ENCODE measurements at regions not wholly inside any gene's neighbourhood (a gene's known extent, or its start where the extent isn't known, plus 50 kb on each side); places are given as distances from the start of the nearest gene placed in this dataset.
"Not testable (repeated sequence)": the region's sequence is repeated elsewhere in the genome, so short reads cannot be mapped to it uniquely, and the experiment has no call there.

- Histone ChIP-seq H3K4me1 (peaks cover 19% of the 10 kb centered on the region), H3K9ac (no peak overlapping the region), H4K20me1 (no peaks in the 10 kb centered on the region), H3K9me3 (no peaks in the 10 kb centered on the region), H3K27me3 (no peaks in the 10 kb centered on the region), H3K27ac (no peak overlapping the region), H3K4me3 (no peak overlapping the region), H3K4me2 (no peak overlapping the region), H3K36me3 (no peaks in the 10 kb centered on the region)
- no peak for TF ChIP-seq Cebpa-rat (IDR thresholded peaks at IDR 0.05)
Measured at GRCh38 chr12:131441060-131441396, 269.9 kb upstream of the SFSWAP start.

- Histone ChIP-seq H3K36me3 (no peaks in the 10 kb centered on the region), H3K9ac (no peak overlapping the region), H3K4me3 (no peak overlapping the region), H3K4me1 (peaks cover 17% of the 10 kb centered on the region), H3K27me3 (no peaks in the 10 kb centered on the region), H3K27ac (no peak overlapping the region), H3K9me3 (no peaks in the 10 kb centered on the region), H4K20me1 (no peaks in the 10 kb centered on the region), H3K4me2 (no peak overlapping the region)
- TF ChIP-seq Cebpa-rat (IDR thresholded peaks at IDR 0.05): no peak
Measured at GRCh38 chr12:131441638-131442336, 269.1 kb upstream of the SFSWAP start.

GRCh38 chr12:131442337-131442918 is 268.5 kb upstream of the SFSWAP start:
- no peak for TF ChIP-seq Cebpa-rat (IDR thresholded peaks at IDR 0.05)
- H3K27me3 ChIP-seq: no peaks in the 10 kb centered on the region
- no peaks in the 10 kb centered on the region for H3K36me3 ChIP-seq
- H3K4me1 ChIP-seq: peaks cover 11% of the 10 kb centered on the region
- H3K9me3 ChIP-seq: no peaks in the 10 kb centered on the region
- no peak overlapping the region for H3K4me2 ChIP-seq
- H3K9ac ChIP-seq: no peak overlapping the region
- H3K27ac ChIP-seq: no peak overlapping the region
- H4K20me1 ChIP-seq: no peaks in the 10 kb centered on the region
- H3K4me3 ChIP-seq: no peak overlapping the region

- Histone ChIP-seq H3K4me1 (peaks cover 3% of the 10 kb centered on the region; the same call in 1 of the 2 replicates), H3K4me2 (no peak overlapping the region), H3K27me3 (no peaks in the 10 kb centered on the region), H3K36me3 (no peaks in the 10 kb centered on the region), H4K20me1 (no peaks in the 10 kb centered on the region), H3K9me3 (no peaks in the 10 kb centered on the region), H3K9ac (no peak overlapping the region), H3K27ac (no peak overlapping the region), H3K4me3 (no peak overlapping the region)
- no peak for TF ChIP-seq Cebpa-rat (IDR thresholded peaks at IDR 0.05)
Measured at GRCh38 chr12:131443019-131444000, 267.6 kb upstream of the SFSWAP start.

- no peak for TF ChIP-seq Cebpa-rat (IDR thresholded peaks at IDR 0.05)
- Histone ChIP-seq H3K9ac (no peak overlapping the region), H3K4me2 (no peak overlapping the region), H3K36me3 (no peaks in the 10 kb centered on the region), H4K20me1 (no peaks in the 10 kb centered on the region), H3K4me1 (peaks cover 3% of the 10 kb centered on the region; the same call in 1 of the 2 replicates), H3K4me3 (no peak overlapping the region), H3K27me3 (no peaks in the 10 kb centered on the region), H3K27ac (no peak overlapping the region), H3K9me3 (no peaks in the 10 kb centered on the region)
Measured at GRCh38 chr12:131444220-131445164, 266.4 kb upstream of the SFSWAP start.

GRCh38 chr12:131445184-131445774 is 265.6 kb upstream of the SFSWAP start:
- Histone ChIP-seq H3K27me3 (no peaks in the 10 kb centered on the region), H3K9me3 (no peaks in the 10 kb centered on the region), H3K27ac (no peak overlapping the region), H4K20me1 (no peaks in the 10 kb centered on the region), H3K4me3 (no peak overlapping the region), H3K4me1 (peaks cover 3% of the 10 kb centered on the region; the same call in 1 of the 2 replicates), H3K36me3 (no peaks in the 10 kb centered on the region), H3K4me2 (no peak overlapping the region), H3K9ac (no peak overlapping the region)
- no peak for TF ChIP-seq Cebpa-rat (IDR thresholded peaks at IDR 0.05)

GRCh38 chr12:131445795-131446194 is 265.1 kb upstream of the SFSWAP start:
- H3K9me3 ChIP-seq: no peaks in the 10 kb centered on the region
- H4K20me1 ChIP-seq: no peaks in the 10 kb centered on the region
- no peak overlapping the region for H3K4me3 ChIP-seq
- no peak overlapping the region for H3K9ac ChIP-seq
- no peak for TF ChIP-seq Cebpa-rat (IDR thresholded peaks at IDR 0.05)
- no peaks in the 10 kb centered on the region for H3K27me3 ChIP-seq
- peaks cover 3% of the 10 kb centered on the region; the same call in 1 of the 2 replicates for H3K4me1 ChIP-seq
- H3K4me2 ChIP-seq: no peak overlapping the region
- H3K27ac ChIP-seq: no peak overlapping the region
- H3K36me3 ChIP-seq: no peaks in the 10 kb centered on the region

GRCh38 chr12:131447636-131448035 is 263.3 kb upstream of the SFSWAP start:
- not testable (repeated sequence) for H3K27me3 ChIP-seq, H3K4me3 ChIP-seq, H3K4me2 ChIP-seq, H3K4me1 ChIP-seq, H3K9me3 ChIP-seq, H3K36me3 ChIP-seq, H4K20me1 ChIP-seq, H3K9ac ChIP-seq, H3K27ac ChIP-seq

All from BLaER1 (cell line).